A549 (cell line): ENCODE measurements at regions not wholly inside any gene's neighbourhood (a gene's known extent, or its start where the extent isn't known, plus 50 kb on each side); places are given as distances from the start of the nearest gene placed in this dataset.

Experiments used
- CTCF ChIP-seq: fragments of >200 bp; sonication (Bioruptor Twin); formaldehyde crosslinking; IDR thresholded peaks from 3 replicates; pipeline ENCODE4 v1.5.1; 2016
- EP300 ChIP-seq, 2 experiments: fragments of >200 bp; sonication (Bioruptor Twin); formaldehyde crosslinking; IDR thresholded peaks; 2 replicates in 1 of 2; 3 replicates in 1 of 2; pipeline ENCODE4 v1.6.1; 2016 to 2017
- HDAC2 ChIP-seq: fragments of 200-600 bp; sonication (generic); IDR thresholded peaks from 2 replicates; pipeline ENCODE4 v1.6.1; 2016
- HOXB5 ChIP-seq: fragments of 250-450 bp; sonication (Bioruptor Pico); IDR thresholded peaks from 2 replicates; pipeline ENCODE4 v1.5.0; 2020; ENCODE audit warnings: mild to moderate bottlenecking, moderate library complexity
- MAZ ChIP-seq: fragments of 150-350 bp; IDR thresholded peaks from 2 replicates; pipeline ENCODE4 v1.6.1; 2014; ENCODE audit warnings: antibody characterized with exemption, low read depth, low read length, borderline replicate concordance
- RFX5 ChIP-seq: fragments of 450-650 bp; IDR thresholded peaks from 2 replicates; pipeline ENCODE4 v1.7.1; 2014; ENCODE audit warnings: antibody characterized with exemption, mild to moderate bottlenecking, moderate library complexity
- SMC3 ChIP-seq: fragments of >200 bp; sonication (Bioruptor Twin); formaldehyde crosslinking; IDR thresholded peaks from 3 replicates; pipeline ENCODE4 v1.6.1; 2018; ENCODE audit warnings: inconsistent platforms
- USF2 ChIP-seq: fragments of 450-650 bp; IDR thresholded peaks from 2 replicates; pipeline ENCODE4 v1.6.1; 2014; ENCODE audit warnings: antibody characterized with exemption

GRCh38 chr4:106495476-106495875 is 126.9 kb upstream of the GIMD1 start:
- TF ChIP-seq RFX5 (no peak), CTCF (no peak), MAZ (no peak), SMC3 (no peak), HDAC2 (no peak), USF2 (no peak), HOXB5 (CRISPR knock-in tag) (no peak), EP300 (IDR thresholded peaks at IDR 0.05) (no peak)
